ENCODE measurements at regions not wholly inside any gene's neighbourhood (a gene's known extent, or its start where the extent isn't known, plus 50 kb on each side); places are given as distances from the start of the nearest gene placed in this dataset.

GRCh38 chr9:109549386-109549785 lies 51.3 kb upstream of the PTPN3 start:
- DNase-seq: no peak

- DNase-seq: no peak
Observed at GRCh38 chr9:109551651-109552050, 53.5 kb upstream of the PTPN3 start.

- DNase-seq: no peak
Observed at GRCh38 chr9:109555215-109555614, 57.1 kb upstream of the PTPN3 start.

GRCh38 chr9:109556061-109556460 lies 58.0 kb upstream of the PTPN3 start:
- no peak for DNase-seq

GRCh38 chr9:109556786-109557185 lies 58.7 kb upstream of the PTPN3 start:
- no peak for DNase-seq

- no peak for DNase-seq
Observed at GRCh38 chr9:109557481-109557880, 59.4 kb upstream of the PTPN3 start.

GRCh38 chr9:109558718-109559151 lies 60.6 kb upstream of the PTPN3 start:
- DNase-seq: no peak

- no peak for DNase-seq
Observed at GRCh38 chr9:109560470-109561132, 62.5 kb upstream of the PTPN3 start.

- no peak for DNase-seq
Observed at GRCh38 chr9:109561137-109561536, 63.0 kb upstream of the PTPN3 start.

GRCh38 chr9:109568089-109568488 lies 70.0 kb upstream of the PTPN3 start:
- no peak for DNase-seq

- no peak for DNase-seq
Observed at GRCh38 chr9:109568568-109569210, 70.6 kb upstream of the PTPN3 start.

GRCh38 chr9:109574061-109574882 lies 76.2 kb upstream of the PTPN3 start:
- peak; percentile 69 for DNase-seq

GRCh38 chr9:109576762-109577161 lies 78.7 kb upstream of the PTPN3 start:
- no peak for DNase-seq

- DNase-seq: peak; percentile 27
Observed at GRCh38 chr9:109579191-109579948, 81.3 kb upstream of the PTPN3 start.

- DNase-seq: no peak
Observed at GRCh38 chr9:109582386-109582785, 84.3 kb upstream of the PTPN3 start.

- no peak for DNase-seq
Observed at GRCh38 chr9:109584205-109584604, 86.1 kb upstream of the PTPN3 start.

- DNase-seq: no peak
Observed at GRCh38 chr9:109585796-109586195, 87.7 kb upstream of the PTPN3 start.

GRCh38 chr9:109586993-109587392 lies 88.9 kb upstream of the PTPN3 start:
- DNase-seq: no peak

GRCh38 chr9:109588415-109588814 lies 90.3 kb upstream of the PTPN3 start:
- no peak for DNase-seq

GRCh38 chr9:109590966-109591365 lies 92.9 kb upstream of the PTPN3 start:
- no peak for DNase-seq

- no peak for DNase-seq
Observed at GRCh38 chr9:109591691-109592090, 93.6 kb upstream of the PTPN3 start.

- DNase-seq: no peak
Observed at GRCh38 chr9:109593612-109594011, 95.5 kb upstream of the PTPN3 start.

- DNase-seq: no peak
Observed at GRCh38 chr9:109597496-109597895, 99.4 kb upstream of the PTPN3 start.

Data from fibroblast of skin of right biceps (primary cell).